Limb (tissue), 2 donors: ENCODE measurements at regions not wholly inside any gene's neighbourhood (a gene's known extent, or its start where the extent isn't known, plus 50 kb on each side); places are given as distances from the start of the nearest gene placed in this dataset.
A peak's percentile ranks its signal among the peaks of the same experiment; 100 is the strongest.

ENCODE experiments used
- DNase-seq, 2 donors: peaks; one replicate each; pipeline ENCODE4 v3.0.0-alpha.2; 2016; ENCODE audit errors: extremely low spot score in 2 of 2

DNA sequence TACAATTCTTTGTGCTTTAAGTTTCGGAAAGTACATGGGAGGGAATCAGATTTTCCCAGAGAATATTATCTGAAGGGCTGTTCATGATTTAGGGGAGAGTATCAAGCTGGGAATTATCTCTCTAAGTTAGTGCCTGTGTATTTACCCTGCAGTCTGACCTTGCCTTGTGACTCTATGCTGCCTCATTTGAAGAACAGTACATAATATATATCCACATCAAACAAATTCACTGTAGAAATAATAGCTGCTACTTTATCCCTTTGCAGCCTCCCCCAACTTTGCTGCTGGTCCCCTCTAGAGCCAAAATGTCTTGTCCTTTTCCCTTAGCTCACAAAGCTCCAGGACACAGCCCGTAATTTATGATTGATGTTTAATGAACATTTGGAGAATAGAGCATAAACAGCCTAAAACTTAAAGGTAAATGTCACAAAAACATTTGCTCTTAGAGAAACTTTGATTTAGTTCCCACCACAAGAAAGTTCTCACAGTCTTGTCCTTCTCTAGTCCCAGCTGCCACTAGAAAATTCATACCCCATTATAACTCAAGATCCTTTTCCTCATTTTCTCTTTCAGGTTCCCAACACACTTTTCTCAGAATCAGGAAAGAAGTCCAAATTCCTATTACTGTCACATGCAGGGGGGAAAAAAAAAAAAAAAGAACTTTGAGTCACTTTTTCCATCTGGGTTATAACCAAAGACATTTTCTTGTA is 1009.6 kb downstream of the FLRT2 start:
- DNase-seq = no peak

GRCh38 chr14:86533834-86534233 is 1003.9 kb downstream of the FLRT2 start:
- no peak for DNase-seq

DNA sequence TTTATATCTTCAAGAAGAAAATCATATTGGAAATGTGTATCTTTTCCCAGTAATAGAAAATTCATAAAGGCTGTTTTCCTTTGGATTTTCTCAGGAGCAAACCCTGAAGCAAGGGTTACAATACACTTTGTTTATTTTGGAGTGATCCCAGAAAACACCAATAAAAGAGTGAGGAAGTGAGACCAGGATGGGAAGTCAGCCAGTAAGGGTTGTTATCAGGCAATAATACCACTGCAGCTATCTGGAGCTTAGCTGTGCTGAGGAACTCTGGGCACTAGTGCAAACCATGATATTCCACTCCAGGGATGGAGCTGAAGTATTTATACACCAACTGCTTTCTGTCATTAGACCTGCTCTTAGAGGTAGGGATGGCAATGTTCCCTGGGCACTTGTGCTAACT is 1002.3 kb downstream of the FLRT2 start:
- DNase-seq = no peak

GRCh38 chr14:86530457-86530856 is 1000.5 kb downstream of the FLRT2 start:
- no peak for DNase-seq

- DNase-seq = no peak
Measured at GRCh38 chr14:86527312-86527711, 997.4 kb downstream of the FLRT2 start.

GRCh38 chr14:86525673-86526072 is 995.7 kb downstream of the FLRT2 start:
- DNase-seq = no peak

- no peak for DNase-seq
Measured at GRCh38 chr14:86521843-86522242, 991.9 kb downstream of the FLRT2 start.

DNA sequence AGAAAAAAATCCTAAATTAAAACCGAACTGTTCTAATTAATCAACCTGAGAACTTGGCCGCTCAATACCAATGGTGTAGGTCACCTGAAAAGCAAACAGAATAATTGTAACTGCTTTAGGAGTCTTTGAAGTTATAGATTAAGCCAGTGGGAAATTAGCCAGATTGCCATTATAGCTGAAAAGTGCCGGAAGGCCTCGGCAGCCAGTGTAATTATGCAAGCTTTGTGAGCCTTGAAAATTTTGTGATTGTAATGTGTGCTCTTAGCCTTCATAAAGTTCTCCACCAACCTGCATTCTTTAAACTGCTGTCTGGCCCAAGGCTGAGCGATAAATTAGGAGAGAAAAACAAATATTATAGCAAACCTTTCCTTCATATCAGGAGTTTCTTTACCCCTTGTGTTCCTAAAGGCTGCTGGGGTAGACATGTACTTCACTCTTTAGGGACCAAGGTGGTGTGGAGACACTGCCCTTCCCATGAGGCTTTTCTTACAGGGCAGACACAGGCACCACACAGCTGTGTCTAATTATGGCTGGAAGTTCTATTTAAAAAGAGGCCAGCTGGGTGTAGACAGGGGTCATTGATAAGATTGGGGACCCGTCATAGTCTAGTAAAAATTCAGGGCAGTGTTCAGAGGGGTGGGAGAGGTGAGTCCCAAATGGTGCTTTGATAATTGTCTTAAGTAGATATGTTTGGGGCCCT is 991.2 kb downstream of the FLRT2 start:
- no peak for DNase-seq

DNA sequence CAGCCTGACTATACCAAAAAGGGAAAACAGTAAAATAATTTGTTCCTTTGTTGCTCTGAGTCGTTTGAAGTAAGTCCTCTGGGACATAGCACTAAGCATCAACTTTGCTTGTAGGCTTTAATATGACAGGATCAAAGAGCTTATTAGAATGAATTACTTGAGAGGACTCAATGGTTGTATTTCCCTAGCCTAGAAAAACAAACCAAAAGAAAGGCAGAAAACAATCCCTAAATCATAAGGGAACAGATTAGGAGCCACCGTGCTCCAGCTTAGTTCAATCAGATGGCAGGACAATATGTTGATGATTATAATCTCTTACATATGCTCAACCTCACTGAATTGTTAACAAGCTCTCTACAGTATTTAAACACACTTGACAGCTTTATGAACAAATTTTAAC is 988.4 kb downstream of the FLRT2 start:
- no peak for DNase-seq

- no peak for DNase-seq
Measured at GRCh38 chr14:86515195-86515594, 985.3 kb downstream of the FLRT2 start.

GRCh38 chr14:86513564-86513963 is 983.6 kb downstream of the FLRT2 start:
- no peak for DNase-seq

DNA sequence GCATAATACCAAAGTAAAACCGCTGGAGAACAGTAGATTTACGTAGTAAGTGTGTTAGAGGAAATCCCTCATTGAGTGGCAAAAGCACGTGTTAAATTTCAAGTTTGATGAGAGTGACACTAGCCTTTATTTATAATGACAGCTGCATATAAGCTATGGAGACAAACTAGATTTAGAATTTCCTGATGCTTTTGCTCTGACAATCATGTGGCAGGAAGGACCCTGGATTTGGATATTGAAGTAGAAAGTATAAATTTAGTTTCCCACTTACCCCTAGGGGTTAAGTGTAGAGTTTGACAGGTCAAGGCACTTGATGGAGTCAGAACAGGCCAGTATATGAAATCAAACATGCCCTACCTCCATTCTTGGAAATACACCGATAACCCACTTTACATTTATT is 983.1 kb downstream of the FLRT2 start:
- DNase-seq = no peak

- DNase-seq = peak in 1 of 2 donors; percentile 20
Measured at GRCh38 chr14:86510491-86510890, 980.5 kb downstream of the FLRT2 start.

- no peak for DNase-seq
Measured at GRCh38 chr14:86505808-86506207, 975.9 kb downstream of the FLRT2 start.

GRCh38 chr14:86501611-86502010 is 971.7 kb downstream of the FLRT2 start:
- DNase-seq = no peak

DNA sequence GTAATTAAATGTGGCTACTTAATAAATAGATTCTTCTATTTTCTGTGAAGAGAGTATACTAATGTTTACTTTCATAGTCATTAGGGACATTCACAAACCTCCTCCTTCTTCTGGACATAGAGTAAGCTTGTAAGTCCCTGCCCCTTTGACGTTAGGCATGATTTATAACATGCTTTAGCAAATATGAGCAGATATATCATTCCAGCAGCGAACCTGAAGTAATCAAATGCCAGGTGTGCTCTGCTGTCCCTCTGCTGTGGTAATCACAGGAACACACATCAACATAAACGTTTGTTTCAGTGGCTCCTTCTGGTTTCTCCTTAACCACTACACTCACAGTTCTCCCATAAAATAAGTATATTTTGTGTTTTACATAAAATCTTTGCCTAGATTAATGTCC is 961.8 kb downstream of the FLRT2 start:
- no peak for DNase-seq

DNA sequence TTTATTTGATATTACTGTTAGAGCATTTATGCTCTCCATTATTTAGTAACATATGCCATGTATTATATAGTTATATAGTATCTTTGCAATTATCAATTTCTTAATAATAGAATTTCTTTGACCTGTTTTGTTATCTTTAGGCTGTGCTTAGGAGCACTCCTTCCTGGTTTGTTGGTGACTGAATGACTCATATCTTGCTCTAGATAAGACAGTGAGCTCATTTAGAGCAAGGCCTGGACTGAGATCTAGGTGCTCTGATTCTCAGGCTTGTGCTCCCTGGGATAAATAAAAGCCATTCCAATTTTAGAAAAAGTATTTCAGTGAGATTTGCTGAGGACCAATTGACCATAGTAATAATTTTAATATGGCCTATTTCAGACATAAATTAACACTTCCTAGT is 951.2 kb downstream of the FLRT2 start:
- DNase-seq = no peak

DNA sequence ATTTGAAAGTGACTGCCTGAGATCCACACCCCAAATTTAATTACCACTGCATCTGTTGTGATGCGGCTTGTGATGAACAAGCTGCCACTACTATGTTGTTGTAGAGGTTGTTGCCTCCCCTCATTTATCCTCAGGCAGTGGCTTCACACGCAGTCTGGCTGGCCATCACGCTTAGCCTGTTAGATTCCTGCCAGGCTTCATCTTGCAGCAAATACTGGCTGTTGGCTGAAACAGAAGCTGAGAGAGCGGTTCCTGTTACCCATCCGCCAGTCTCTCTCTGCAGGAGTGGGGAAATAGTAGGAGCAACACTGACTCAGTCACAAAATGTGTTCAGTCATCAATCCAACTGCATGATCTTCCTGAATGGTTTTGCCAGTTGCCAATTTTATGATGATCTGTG is 934.4 kb downstream of the FLRT2 start:
- DNase-seq = no peak

GRCh38 chr14:86462193-86462753 is 932.3 kb downstream of the FLRT2 start:
- DNase-seq = no peak

DNA sequence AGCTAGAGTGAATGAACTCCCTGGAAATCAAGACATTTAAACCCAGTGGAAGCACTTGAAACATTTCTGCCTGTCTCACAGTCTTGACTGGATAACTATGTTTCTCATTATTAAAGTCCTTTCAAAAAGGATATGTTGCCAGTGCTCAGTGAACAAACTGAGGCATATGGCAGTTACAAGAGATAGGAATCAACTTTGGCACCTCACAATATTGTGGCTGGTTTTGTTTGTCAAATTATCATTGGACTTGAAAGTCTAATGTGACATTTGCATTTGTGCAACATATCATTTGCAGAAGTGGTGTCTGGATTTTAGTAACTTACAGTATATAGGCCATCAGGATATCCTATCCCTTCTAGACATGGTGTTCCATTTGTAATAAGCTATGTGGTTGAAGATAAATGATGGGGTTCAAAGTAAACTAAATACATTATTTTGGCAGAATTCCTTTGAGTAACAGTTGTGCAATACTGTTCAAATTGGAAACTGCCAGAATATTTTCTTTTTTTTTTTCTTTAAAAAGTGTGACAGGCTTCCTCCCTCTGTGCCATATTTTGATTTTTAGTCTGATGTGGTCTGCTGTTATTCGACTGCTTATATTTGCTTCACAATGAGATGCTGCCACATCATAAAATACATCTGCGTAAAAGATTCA is 927.7 kb downstream of the FLRT2 start:
- no peak for DNase-seq

DNA sequence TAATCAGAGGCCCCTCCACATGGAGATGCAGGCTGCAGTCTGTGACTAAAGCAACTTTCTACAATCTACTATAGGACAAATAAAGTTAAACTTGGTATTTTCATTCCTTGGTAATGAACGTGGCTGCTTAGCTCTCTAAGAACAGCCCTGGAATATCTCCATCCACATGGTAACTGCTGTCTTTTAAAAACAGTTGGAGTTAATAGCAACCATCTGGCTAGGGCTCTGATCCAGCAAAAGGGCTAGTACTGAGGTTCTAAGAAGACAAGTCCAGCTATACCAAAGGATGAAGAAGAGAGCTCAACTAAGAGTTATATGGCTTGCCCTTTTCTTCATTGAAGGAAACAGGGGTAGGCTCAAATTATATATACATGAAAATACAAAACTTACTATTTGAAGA is 920.1 kb downstream of the FLRT2 start:
- DNase-seq = peak in 1 of 2 donors; percentile 10

DNA sequence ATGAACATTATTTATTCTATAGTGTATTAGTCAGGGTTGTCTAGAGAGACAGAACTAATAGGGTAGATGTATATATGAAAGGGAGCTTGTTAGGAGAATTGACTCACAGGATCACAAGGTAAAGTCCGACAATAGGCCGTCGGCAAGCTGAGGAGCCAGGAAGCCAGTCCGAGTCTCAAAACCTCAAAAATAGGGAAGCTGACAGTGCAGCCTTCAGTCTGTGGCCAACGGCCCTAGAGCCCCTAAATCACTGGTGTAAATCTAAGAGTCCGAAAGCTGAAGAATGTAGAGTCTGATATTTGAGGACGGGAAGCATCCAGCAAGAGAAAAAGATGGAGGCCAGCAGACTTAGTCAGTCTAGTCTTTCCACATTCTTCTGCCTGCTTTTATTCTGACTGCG is 912.2 kb downstream of the FLRT2 start:
- DNase-seq = no peak
